Upper lobe of right lung (tissue), 1 donor: ENCODE measurements at regions not wholly inside any gene's neighbourhood (a gene's known extent, or its start where the extent isn't known, plus 50 kb on each side); places are given as distances from the start of the nearest gene placed in this dataset.

ENCODE experiments used
- ATAC-seq: fragments of 200-7000 bp; cut with Tn5 transposase; one replicate; pipeline ENCODE4 v1.9.1; 2020; ENCODE audit warnings: mild to moderate bottlenecking, moderate library complexity
- DNase-seq: peaks from one replicate; pipeline ENCODE4 v3.0.0-alpha.2; 2020
- H3K27ac ChIP-seq: fragments of 200-600 bp; one replicate; pipeline ENCODE4 v1.8.0; 2022
- H3K27me3 ChIP-seq: fragments of 200-600 bp; one replicate; pipeline ENCODE4 v1.8.0; 2022; ENCODE audit warnings: mild to moderate bottlenecking
- H3K36me3 ChIP-seq: fragments of 200-600 bp; one replicate; pipeline ENCODE4 v1.8.0; 2022
- H3K4me1 ChIP-seq: fragments of 200-600 bp; one replicate; pipeline ENCODE4 v1.8.0; 2022
- H3K4me3 ChIP-seq: fragments of 200-600 bp; one replicate; pipeline ENCODE4 v1.8.0; 2022; ENCODE audit warnings: mild to moderate bottlenecking
- H3K9me3 ChIP-seq: fragments of 200-600 bp; one replicate; pipeline ENCODE4 v1.8.0; 2022
- CTCF ChIP-seq: fragments of 200-600 bp; IDR thresholded peaks from one replicate; pipeline ENCODE4 v1.8.0; 2022; ENCODE audit warnings: antibody characterized with exemption
- intact Hi-C: fragments of 100-400 bp; cut with DNase I; formaldehyde crosslinking; loops from one replicate; pipeline ENCODE4 v1.11.0; 2022
- donor health status: DM: no; HTN: yes; CAD: no; lungs with severe emphysema.

- Histone ChIP-seq H3K4me1 (no peaks in the 10 kb centered on the region), H3K9me3 (no peaks in the 10 kb centered on the region), H3K36me3 (no peaks in the 10 kb centered on the region), H3K27me3 (no peaks in the 10 kb centered on the region), H3K4me3 (no peak overlapping the region), H3K27ac (no peak overlapping the region)
- intact Hi-C loops: no loop called here
- ATAC-seq (no peak), DNase-seq (no peak)
- TF ChIP-seq CTCF: no peak
Observed at GRCh38 chr18:56065086-56065485, 477.1 kb upstream of the TCF4 start.

- intact Hi-C loops: no loop called here
- Histone ChIP-seq H3K9me3 (no peaks in the 10 kb centered on the region), H3K4me3 (no peak overlapping the region), H3K27ac (no peak overlapping the region), H3K27me3 (no peaks in the 10 kb centered on the region), H3K36me3 (no peaks in the 10 kb centered on the region), H3K4me1 (no peaks in the 10 kb centered on the region)
- ATAC-seq (no peak), DNase-seq (no peak)
- no peak for TF ChIP-seq CTCF
Observed at GRCh38 chr18:56062931-56063330, 474.9 kb upstream of the TCF4 start.

DNA sequence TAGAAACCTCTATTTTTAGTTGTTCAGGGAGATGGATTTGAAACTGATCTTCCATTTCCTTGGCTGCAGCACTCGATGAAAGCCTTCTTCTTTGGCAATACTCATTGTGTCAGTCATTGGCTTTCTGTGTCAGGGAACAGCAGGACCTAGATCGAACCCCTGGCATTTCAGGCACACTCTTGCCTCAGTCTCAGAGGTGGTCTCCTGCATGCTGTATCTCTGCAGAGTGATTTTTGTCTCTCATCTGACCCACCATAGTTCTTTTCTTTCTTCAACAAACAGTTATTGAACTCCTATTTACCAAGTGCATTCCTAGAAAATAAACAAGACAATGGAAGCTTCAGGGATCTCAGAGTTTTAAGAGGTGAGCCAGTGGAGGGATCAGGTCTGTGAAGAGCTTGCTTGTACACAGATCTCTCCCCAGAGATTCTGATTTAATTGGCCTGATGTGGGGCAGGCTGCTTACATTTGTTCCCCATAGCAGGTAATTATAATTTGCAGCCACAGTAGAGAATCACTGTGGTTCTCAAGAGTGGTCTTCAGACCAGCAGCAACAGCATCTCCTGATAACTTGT is 473.1 kb upstream of the TCF4 start:
- Histone ChIP-seq H3K9me3 (no peaks in the 10 kb centered on the region), H3K4me3 (no peak overlapping the region), H3K27me3 (no peaks in the 10 kb centered on the region), H3K27ac (no peak overlapping the region), H3K36me3 (no peaks in the 10 kb centered on the region), H3K4me1 (no peaks in the 10 kb centered on the region)
- no peak for TF ChIP-seq CTCF
- intact Hi-C loops: no loop called here
- DNase-seq (no peak), ATAC-seq (no peak)

DNA sequence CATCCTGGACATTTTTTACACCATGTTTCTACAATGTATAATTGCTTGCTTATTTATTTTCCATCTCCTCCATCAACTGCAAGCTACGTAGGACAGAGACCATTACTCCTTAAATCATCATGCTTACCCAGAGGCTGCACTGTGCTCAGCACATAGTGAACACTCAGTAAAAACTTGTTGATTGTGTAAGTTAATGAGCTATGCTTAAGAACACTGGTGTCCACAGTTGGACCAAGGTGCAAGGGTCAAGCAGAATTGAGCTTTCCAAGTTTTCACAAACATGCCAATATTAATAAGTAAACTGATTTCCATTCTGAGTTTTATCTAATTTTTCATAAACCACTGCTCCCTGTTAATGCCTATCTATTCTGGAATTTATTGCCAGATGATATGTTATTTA is 464.2 kb upstream of the TCF4 start:
- intact Hi-C loops: no loop called here
- Histone ChIP-seq H3K27ac (no peak overlapping the region), H3K9me3 (no peaks in the 10 kb centered on the region), H3K4me1 (no peaks in the 10 kb centered on the region), H3K36me3 (no peaks in the 10 kb centered on the region), H3K4me3 (no peak overlapping the region), H3K27me3 (no peaks in the 10 kb centered on the region)
- no peak for TF ChIP-seq CTCF
- ATAC-seq (no peak), DNase-seq (no peak)

DNA sequence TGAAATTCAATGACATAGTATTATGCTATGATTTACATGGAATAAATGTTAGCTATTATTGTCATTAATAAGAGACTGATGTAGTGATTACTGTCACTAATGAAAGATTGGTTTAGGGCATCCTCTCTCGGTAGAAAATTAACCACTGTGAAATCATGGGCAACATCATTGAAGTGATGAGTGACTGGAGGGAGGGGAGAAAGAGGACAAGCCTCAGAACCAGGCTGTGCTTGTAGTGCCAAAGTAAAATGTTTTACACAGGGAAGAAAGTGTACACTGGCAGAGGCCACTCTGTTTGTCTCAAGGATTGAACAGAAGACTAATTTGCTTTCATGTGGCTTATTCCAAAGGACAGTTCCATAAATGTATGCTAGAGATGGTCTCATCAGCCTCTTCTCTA is 456.2 kb upstream of the TCF4 start:
- Histone ChIP-seq H3K4me1 (no peaks in the 10 kb centered on the region), H3K4me3 (no peak overlapping the region), H3K27me3 (no peaks in the 10 kb centered on the region), H3K27ac (no peak overlapping the region), H3K9me3 (no peaks in the 10 kb centered on the region), H3K36me3 (no peaks in the 10 kb centered on the region)
- intact Hi-C loops: no loop called here
- no peak for TF ChIP-seq CTCF
- ATAC-seq (no peak), DNase-seq (no peak)

GRCh38 chr18:56043641-56044061 is 455.7 kb upstream of the TCF4 start:
- Histone ChIP-seq H3K4me3 (no peak overlapping the region), H3K4me1 (no peaks in the 10 kb centered on the region), H3K27ac (no peak overlapping the region), H3K36me3 (no peaks in the 10 kb centered on the region), H3K9me3 (no peaks in the 10 kb centered on the region), H3K27me3 (no peaks in the 10 kb centered on the region)
- intact Hi-C loops: no loop called here
- TF ChIP-seq CTCF: no peak
- ATAC-seq (no peak), DNase-seq (no peak)
